Adrenal gland (tissue), 5 donors: ENCODE measurements at regions not wholly inside any gene's neighbourhood (a gene's known extent, or its start where the extent isn't known, plus 50 kb on each side); places are given as distances from the start of the nearest gene placed in this dataset.

Experiments used
- CTCF ChIP-seq, 6 experiments: fragments of 450-650 bp in 4 of 6; fragments of 200-600 bp in 2 of 6; sonication (generic) in 1 of 6; IDR thresholded peaks; 1 replicate in 5 of 6; 2 replicates in 1 of 6; pipeline versions ENCODE4 v1.5.1 to v1.8.0; 2016 to 2021; ENCODE audit warnings: antibody characterized with exemption in 6 of 6, mild to moderate bottlenecking in 2 of 6, moderate library complexity in 1 of 6
- POLR2A ChIP-seq, 2 donors: fragments of 450-650 bp; IDR thresholded peaks; one replicate each; pipeline ENCODE4 v1.6.1; 2017; ENCODE audit warnings: antibody characterized with exemption in 2 of 2, mild to moderate bottlenecking in 2 of 2, moderate library complexity in 1 of 2
- donor health status: DM: no; HTN: no; CAD: no.

DNA sequence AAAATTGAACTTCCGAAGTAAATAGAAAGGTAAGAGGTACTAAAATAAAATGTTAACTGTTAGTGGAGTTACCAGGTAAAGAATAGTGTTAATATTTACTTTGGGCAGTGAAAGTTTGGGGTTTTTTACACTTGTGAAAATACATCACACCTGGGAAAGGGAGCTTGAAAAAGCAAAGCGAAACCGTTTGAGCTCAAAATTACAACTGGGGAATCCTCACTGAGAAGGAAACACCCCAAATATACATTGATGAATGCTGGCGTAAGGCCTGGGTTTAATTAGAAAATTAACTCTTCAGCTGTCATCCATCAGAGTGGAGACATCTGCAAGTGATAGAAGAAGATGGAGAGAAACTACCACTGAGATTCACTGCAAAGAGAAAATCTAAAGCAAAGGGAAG lies 1153.0 kb downstream of the SLITRK5 start:
- no peak for TF ChIP-seq CTCF (IDR thresholded peaks at IDR 0.05)
- no peak for TF ChIP-seq POLR2A (IDR thresholded peaks at IDR 0.05)
